Coronary artery (tissue), 2 donors: ENCODE measurements at regions not wholly inside any gene's neighbourhood (a gene's known extent, or its start where the extent isn't known, plus 50 kb on each side); places are given as distances from the start of the nearest gene placed in this dataset.

Experiments used
- DNase-seq: peaks from one replicate; pipeline ENCODE4 v3.0.0-alpha.2; 2017; ENCODE audit warnings: low spot score
- H3K27ac ChIP-seq, 2 donors: fragments of 200-600 bp; sonication (generic); one replicate each; pipeline ENCODE4 v1.5.1; 2016 to 2019
- H3K4me3 ChIP-seq: fragments of 200-600 bp; sonication (generic); 2 replicates; pipeline ENCODE4 v1.5.1; 2016; ENCODE audit warnings: mild to moderate bottlenecking, moderate library complexity
- TF ChIP-seq, protein P1 (sequence below): fragments of 200-600 bp; sonication (generic); IDR thresholded peaks from one replicate; pipeline ENCODE4 v1.5.1; 2019; ENCODE audit warnings: antibody characterized with exemption

DNA sequence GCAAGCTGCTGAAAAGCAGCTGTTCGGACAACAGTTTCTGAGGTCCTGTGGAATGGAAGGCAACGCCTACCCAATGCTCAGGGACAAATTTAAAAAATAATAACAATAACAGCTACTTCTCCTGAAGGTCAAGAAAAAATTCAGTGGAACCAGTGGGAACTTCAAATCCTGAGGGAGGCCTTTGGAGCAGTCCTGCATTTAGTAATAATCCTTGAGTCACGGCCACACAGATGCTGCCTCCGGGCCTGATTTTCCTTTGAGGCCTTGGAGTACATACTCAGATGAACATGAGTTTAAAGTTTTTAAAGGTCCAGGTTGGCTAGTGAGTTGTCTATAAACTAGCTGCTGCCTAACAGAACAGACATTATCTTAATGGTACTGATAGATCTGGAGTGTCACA is 268.0 kb downstream of the MSRB3 start:
- no peak for DNase-seq
- TF ChIP-seq, protein P1, sequence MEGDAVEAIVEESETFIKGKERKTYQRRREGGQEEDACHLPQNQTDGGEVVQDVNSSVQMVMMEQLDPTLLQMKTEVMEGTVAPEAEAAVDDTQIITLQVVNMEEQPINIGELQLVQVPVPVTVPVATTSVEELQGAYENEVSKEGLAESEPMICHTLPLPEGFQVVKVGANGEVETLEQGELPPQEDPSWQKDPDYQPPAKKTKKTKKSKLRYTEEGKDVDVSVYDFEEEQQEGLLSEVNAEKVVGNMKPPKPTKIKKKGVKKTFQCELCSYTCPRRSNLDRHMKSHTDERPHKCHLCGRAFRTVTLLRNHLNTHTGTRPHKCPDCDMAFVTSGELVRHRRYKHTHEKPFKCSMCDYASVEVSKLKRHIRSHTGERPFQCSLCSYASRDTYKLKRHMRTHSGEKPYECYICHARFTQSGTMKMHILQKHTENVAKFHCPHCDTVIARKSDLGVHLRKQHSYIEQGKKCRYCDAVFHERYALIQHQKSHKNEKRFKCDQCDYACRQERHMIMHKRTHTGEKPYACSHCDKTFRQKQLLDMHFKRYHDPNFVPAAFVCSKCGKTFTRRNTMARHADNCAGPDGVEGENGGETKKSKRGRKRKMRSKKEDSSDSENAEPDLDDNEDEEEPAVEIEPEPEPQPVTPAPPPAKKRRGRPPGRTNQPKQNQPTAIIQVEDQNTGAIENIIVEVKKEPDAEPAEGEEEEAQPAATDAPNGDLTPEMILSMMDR, result no peak
- Histone ChIP-seq H3K4me3 (no peak overlapping the region), H3K27ac (no peak overlapping the region)

DNA sequence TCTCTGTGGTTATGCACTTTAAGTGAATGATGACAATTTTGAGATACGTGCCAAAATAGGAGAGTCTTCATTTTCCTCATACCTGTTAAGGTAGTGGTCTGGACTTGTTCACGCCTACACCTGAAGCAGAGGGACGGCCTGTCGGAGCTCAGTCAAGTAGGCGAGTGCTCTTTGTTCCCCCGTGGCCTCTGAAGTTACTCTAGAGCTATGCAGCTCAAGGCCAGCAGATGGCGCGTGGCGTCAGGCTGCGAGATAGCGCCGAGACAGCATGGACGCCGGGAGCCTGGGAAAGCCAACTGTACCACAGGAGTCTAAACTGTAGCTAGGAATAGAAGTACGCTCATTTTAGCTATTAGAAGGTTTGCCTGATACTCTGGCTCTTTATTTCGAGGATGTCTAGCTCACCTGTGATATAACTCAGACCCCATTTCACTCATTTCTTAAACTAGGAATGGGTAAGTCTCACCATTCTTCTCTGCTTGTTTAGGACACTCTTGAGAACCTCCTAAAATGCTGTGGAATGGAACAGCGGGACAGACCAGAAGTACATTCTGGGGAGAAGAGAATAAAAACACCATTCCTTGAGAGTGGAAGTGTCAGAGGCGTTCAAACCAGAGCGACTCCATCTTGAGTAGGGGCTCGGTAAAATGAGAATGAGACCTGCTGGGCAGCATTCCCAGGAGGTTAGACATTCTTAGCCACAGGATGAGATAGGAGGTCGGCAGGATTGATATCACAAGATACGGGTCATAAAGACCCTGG is 267.4 kb upstream of the HMGA2 start:
- no peak overlapping the region for H3K4me3 ChIP-seq
- DNase-seq, result peak; percentile 76
- TF ChIP-seq, protein P1, result peak; percentile 72
- H3K27ac ChIP-seq, result no peak overlapping the region

DNA sequence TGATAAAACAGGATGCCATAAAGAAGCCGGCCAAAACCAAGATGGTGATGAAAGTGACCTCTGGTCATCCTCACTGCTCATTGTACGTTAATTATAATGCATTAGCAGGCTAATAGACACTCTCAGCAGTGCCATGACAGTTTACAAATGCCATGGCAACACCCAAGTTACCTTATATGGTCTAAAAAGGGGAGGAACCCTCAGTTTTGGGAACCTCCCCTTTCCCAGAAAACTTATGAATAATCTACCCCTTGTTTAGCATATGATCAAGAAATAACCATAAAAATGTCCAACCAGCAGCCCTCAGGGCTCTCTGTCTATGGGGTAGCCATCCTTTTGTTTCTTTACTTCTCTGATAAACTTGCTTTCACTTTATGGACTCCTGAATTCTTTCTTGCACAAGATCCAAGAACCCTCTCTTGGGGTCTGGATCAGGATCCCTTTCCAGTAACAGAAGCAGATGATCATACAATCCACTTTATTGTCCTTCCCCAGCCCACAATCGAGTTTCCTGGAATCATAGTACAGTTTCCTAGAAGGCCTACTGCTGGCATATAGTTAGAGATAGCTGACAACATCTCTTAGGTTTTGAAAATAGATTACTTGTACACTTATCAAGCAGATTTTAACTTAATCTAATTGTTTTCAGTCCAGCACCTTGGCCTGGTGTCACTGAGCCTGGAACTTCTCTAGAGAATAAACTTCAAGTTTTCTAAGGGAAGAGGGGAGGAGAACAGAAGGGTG is 266.7 kb upstream of the HMGA2 start:
- DNase-seq, result no peak
- TF ChIP-seq, protein P1, result no peak

DNA sequence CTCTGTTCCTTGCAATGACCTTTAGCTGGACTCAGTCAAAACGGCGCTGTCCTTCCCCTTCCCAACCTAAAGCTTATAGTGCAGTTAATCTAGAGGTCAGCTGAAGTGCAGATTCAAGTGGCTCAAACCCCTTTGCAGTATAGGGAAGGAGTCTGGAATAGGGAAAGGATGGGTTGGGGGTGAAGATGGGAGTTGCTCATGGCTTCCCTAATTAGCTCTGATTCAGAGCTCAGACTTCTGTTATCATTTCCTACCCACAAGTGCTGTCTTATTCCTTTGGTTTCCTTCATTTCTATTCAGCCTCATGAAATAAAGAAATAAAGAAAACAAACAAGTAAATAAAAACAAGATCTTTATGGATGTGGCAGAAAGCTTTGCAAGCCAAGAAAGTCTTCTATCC is 264.0 kb upstream of the HMGA2 start:
- DNase-seq, result no peak
- TF ChIP-seq, protein P1, result no peak
- Histone ChIP-seq H3K27ac (no peak overlapping the region), H3K4me3 (no peak overlapping the region)

More for the DNA sequence above, 266.7 kb upstream of the HMGA2 start:
- H3K4me3 ChIP-seq, result no peak overlapping the region
- no peak overlapping the region for H3K27ac ChIP-seq

DNA sequence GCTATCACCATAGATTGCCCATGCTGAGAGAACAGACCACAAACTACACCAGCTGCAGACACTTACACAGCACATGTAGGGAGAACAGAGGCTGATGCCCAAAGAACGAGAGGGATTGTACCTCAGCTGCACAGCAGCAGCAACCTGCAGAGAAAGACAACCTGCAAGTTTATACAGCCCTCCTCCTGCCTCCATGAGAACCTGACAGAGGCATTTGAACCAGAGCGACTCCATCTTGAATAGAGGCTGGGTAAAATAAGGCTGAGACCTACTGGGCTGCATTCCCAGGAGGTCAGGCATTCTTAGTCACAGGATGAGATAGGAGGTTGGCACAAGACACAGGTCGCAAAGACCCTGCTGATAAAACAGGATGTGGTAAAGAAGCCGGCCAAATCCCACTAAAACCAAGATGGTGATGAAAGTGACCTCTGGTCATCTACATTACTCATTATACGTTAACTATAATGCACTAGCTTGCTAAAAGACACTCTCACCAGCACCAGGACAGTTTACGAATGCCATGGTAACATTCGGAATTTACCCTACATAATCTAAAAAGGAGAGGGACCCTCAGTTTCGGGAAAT is 262.4 kb upstream of the HMGA2 start:
- H3K27ac ChIP-seq, result no peak overlapping the region
- H3K4me3 ChIP-seq, result no peak overlapping the region
- TF ChIP-seq, protein P1, result no peak
- no peak for DNase-seq

DNA sequence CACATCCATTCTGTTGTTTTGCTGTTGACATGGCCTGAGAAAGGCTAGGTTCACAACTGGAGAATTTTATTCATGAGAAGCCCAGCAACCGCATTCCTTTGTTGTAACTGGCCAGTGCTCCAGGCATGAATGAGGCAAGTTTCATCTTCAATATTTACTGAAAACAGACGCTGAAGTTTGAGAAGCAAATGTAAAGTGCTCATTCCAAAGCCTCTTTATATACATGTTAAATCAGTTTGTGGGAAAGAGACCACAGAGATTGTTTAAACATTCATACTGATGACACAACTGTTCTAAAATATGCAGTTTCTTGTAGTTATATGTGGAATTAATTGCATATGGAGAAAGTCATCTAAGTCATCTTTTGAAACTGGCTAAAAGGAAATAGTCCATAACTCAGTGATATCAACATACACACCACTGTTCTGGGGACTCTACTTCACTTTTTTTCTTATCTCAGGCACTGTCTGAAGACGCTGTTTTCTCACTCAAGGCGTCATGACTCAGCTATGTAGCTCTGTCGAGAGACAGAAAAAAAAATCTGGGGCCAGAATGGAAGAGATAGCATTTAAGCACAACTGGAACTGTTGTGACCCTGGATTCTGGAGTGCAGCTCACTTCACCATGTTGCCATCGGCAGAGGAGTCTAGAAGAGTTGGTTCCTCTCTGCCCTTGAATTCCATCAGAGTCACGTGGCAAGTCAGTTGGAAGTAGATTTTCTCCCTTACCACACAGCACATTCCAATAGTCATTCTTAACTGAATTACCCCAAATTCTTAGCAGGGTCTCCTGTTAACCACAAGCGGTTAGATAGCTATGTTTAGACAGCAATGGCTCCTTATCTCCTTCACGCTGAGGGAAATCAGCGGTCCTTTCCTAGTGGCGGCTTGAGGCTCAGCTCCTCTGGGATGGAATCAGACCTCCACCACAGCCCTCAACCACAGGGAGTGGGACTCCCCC is 258.4 kb upstream of the HMGA2 start:
- DNase-seq, result no peak
- TF ChIP-seq, protein P1, result no peak
- Histone ChIP-seq H3K4me3 (no peak overlapping the region), H3K27ac (no peak overlapping the region)
